Fibroblast of gingiva (primary cell): ENCODE measurements at regions not wholly inside any gene's neighbourhood (a gene's known extent, or its start where the extent isn't known, plus 50 kb on each side); places are given as distances from the start of the nearest gene placed in this dataset.

Source experiments
- DNase-seq: peaks from one replicate; pipeline ENCODE4 v3.0.0-alpha.2; 2011; ENCODE audit warnings: low read depth

- DNase-seq: no peak
These were observed 55.9 kb upstream of the IL2 start for GRCh38 chr4:122512430-122512829.

DNA sequence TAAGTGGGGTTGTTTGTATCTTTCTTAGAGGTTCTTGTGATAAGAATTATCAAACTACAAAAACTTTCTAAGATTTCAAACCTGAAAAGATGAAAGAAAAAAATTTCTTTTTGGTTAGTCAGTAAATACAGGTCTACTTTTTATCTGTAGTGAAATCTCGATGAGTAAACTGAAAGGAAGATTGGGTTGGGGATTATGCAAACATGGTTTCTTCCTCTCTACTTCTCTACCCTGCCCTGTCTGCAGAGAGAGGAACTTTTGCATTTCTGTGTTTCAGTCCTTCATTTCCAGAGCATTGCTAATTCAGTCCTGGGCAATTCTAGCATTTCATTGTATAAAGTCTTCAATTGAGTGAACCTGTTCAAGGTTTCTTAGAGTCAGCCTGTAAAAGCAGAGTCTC lies 51.6 kb upstream of the IL2 start:
- no peak for DNase-seq
